Stomach (tissue), 8 donors: ENCODE measurements at regions not wholly inside any gene's neighbourhood (a gene's known extent, or its start where the extent isn't known, plus 50 kb on each side); places are given as distances from the start of the nearest gene placed in this dataset.

Source experiments
- DNase-seq, 2 donors: peaks; one replicate each; pipeline versions ENCODE4 v3.0.0 to v3.0.0-alpha.2; 2013 to 2019
- H3K27ac ChIP-seq, 5 donors: fragments of 200-600 bp in 4 of 5; sonication (generic) in 4 of 5; one replicate each; pipeline ENCODE4 v1.5.1; 2013 to 2019; ENCODE audit warnings: mild to moderate bottlenecking in 1 of 5, moderate library complexity in 1 of 5
- H3K27me3 ChIP-seq, 3 donors: fragments of 200-600 bp; sonication (generic); one replicate each; pipeline ENCODE4 v1.5.1; 2017 to 2019; ENCODE audit warnings: mixed run types in 1 of 3
- H3K36me3 ChIP-seq, 4 donors: fragments of 200-600 bp; sonication (generic); 1 replicate in 3 of 4; 2 replicates in 1 of 4; pipeline ENCODE4 v1.5.1; 2016 to 2019
- H3K4me1 ChIP-seq, 4 donors: fragments of 200-600 bp; sonication (generic); one replicate each; pipeline ENCODE4 v1.5.1; 2016 to 2019
- H3K4me3 ChIP-seq, 4 donors: fragments of 200-600 bp; sonication (generic) in 3 of 4; one replicate each; pipeline ENCODE4 v1.5.1; 2016 to 2019; ENCODE audit warnings: mild to moderate bottlenecking in 1 of 4
- H3K9me3 ChIP-seq, 4 donors: fragments of 200-600 bp; sonication (generic); one replicate each; pipeline ENCODE4 v1.5.1; 2016 to 2019
- CTCF ChIP-seq, 7 experiments: fragments of 450-650 bp in 4 of 7; fragments of 200-600 bp in 3 of 7; sonication (generic) in 3 of 7; IDR thresholded peaks; one replicate each; pipeline ENCODE4 v1.5.1; 2016 to 2019; ENCODE audit warnings: antibody characterized with exemption in 7 of 7, control low read depth in 2 of 7, mild to moderate bottlenecking in 1 of 7
- EP300 ChIP-seq: sonication (generic); formaldehyde crosslinking; IDR thresholded peaks from one replicate; pipeline ENCODE4 v1.6.1; 2017; ENCODE audit warnings: antibody characterized with exemption
- POLR2A ChIP-seq, 4 donors: fragments of 450-650 bp; IDR thresholded peaks; one replicate each; pipeline ENCODE4 v1.6.1; 2016; ENCODE audit warnings: antibody characterized with exemption in 4 of 4, control low read depth in 2 of 4, mild to moderate bottlenecking in 1 of 4, moderate library complexity in 1 of 4
- POLR2AphosphoS5 ChIP-seq, 3 donors: sonication (generic); formaldehyde crosslinking; IDR thresholded peaks; one replicate each; pipeline ENCODE4 v1.6.1; 2016; ENCODE audit warnings: antibody characterized with exemption in 3 of 3
- WGBS, 5 donors: extraction: QIAGEN DNeasy Blood & Tissue Kit in 3 of 5; methylation state at CpG; one replicate each; pipeline versions ENCODE4 v1.1.5 to v1.1.7; 2013 to 2018; 5-methylcytosine and 5-hydroxymethylcytosine counted together
- intact Hi-C: fragments of 100-400 bp; cut with DNase I; formaldehyde crosslinking; loops from one replicate; pipeline ENCODE4 v1.15.1; 2023; ENCODE audit warnings: low total_unique reads
- donor health status: healthy with polysubstance abuse.
- donor health status: Bipolar disorder and iron deficiency.
- donor health status: healthy.

- no peaks in the 10 kb centered on the region for H3K36me3 ChIP-seq
- intact Hi-C loops = no loop called here
- TF ChIP-seq EP300 = no peak
- TF ChIP-seq POLR2A (IDR thresholded peaks at IDR 0.05) = no peak
- TF ChIP-seq POLR2AphosphoS5 (IDR thresholded peaks at IDR 0.05) = no peak
- TF ChIP-seq CTCF (IDR thresholded peaks at IDR 0.05) = no peak
- peaks cover 0 to 21% (median 8%) of the 10 kb centered on the region in 4 donors for H3K4me1 ChIP-seq
- 32 to 44% (median 37%) methylated on average over 10 of the region's 10 CpGs for WGBS, 5 donors
- H3K9me3 ChIP-seq = no peaks in the 10 kb centered on the region
- H3K4me3 ChIP-seq = no peak overlapping the region
- peak overlapping the region in 2 of 5 donors; percentile 22 to 75 for H3K27ac ChIP-seq
- DNase-seq = peak in 1 of 2 donors; percentile 44
- no peaks in the 10 kb centered on the region for H3K27me3 ChIP-seq
These were observed 105.0 kb upstream of the DUSP22 start for GRCh38 chr6:187210-187861.

GRCh38 chr6:188821-189655 is 103.2 kb upstream of the DUSP22 start:
- 20 to 26% (median 21%) methylated on average over 13 of the region's 13 CpGs for WGBS, 5 donors
- H3K27ac ChIP-seq = no peak overlapping the region
- no peaks in the 10 kb centered on the region for H3K9me3 ChIP-seq
- H3K27me3 ChIP-seq = no peaks in the 10 kb centered on the region
- intact Hi-C loops = no loop called here
- no peak overlapping the region for H3K4me3 ChIP-seq
- H3K36me3 ChIP-seq = no peaks in the 10 kb centered on the region
- TF ChIP-seq POLR2A (IDR thresholded peaks at IDR 0.05) (no peak), CTCF (IDR thresholded peaks at IDR 0.05) (peak in 5 of 7 experiments; percentile 75 to 86 (median 80)), POLR2AphosphoS5 (IDR thresholded peaks at IDR 0.05) (peak in 1 of 3 donors; percentile 35), EP300 (no peak)
- DNase-seq = peak; percentile 85 to 93
- peaks cover 0 to 21% (median 8%) of the 10 kb centered on the region in 4 donors for H3K4me1 ChIP-seq

GRCh38 chr6:189676-190075 is 102.6 kb upstream of the DUSP22 start:
- H3K4me3 ChIP-seq = no peak overlapping the region
- TF ChIP-seq CTCF (IDR thresholded peaks at IDR 0.05) (no peak), POLR2A (IDR thresholded peaks at IDR 0.05) (no peak)
- no peak overlapping the region for H3K27ac ChIP-seq
- H3K4me1 ChIP-seq = peaks cover 0 to 21% (median 8%) of the 10 kb centered on the region in 4 donors
- DNase-seq = no peak
- intact Hi-C loops = no loop called here
- 74 to 88% (median 82%) methylated on average over 8 of the region's 8 CpGs for WGBS, 5 donors
- H3K9me3 ChIP-seq = no peaks in the 10 kb centered on the region
- H3K36me3 ChIP-seq = no peaks in the 10 kb centered on the region
- H3K27me3 ChIP-seq = no peaks in the 10 kb centered on the region

GRCh38 chr6:190596-191395 is 101.5 kb upstream of the DUSP22 start:
- Histone ChIP-seq H3K4me3 (no peak overlapping the region), H3K27ac (no peak overlapping the region), H3K9me3 (no peaks in the 10 kb centered on the region), H3K36me3 (no peaks in the 10 kb centered on the region), H3K4me1 (peaks cover 0 to 21% (median 12%) of the 10 kb centered on the region in 4 donors), H3K27me3 (no peaks in the 10 kb centered on the region)
- intact Hi-C loops = no loop called here
- no peak for TF ChIP-seq EP300
- no peak for TF ChIP-seq CTCF (IDR thresholded peaks at IDR 0.05)
- TF ChIP-seq POLR2AphosphoS5 (IDR thresholded peaks at IDR 0.05) = no peak
- no peak for TF ChIP-seq POLR2A (IDR thresholded peaks at IDR 0.05)
- DNase-seq = no peak
- 85 to 92% (median 87%) methylated on average over 11 of the region's 11 CpGs for WGBS, 5 donors
